ENCODE measurements at regions not wholly inside any gene's neighbourhood (a gene's known extent, or its start where the extent isn't known, plus 50 kb on each side); places are given as distances from the start of the nearest gene placed in this dataset.

- no peak for DNase-seq (ENCODE audit: low read depth in 2 of 2)
These were observed 84.6 kb downstream of the MYEOV start for GRCh38 chr11:69378303-69379141.

- no peak for DNase-seq (ENCODE audit: low read depth in 2 of 2)
These were observed 86.5 kb downstream of the MYEOV start for GRCh38 chr11:69380451-69380901.

- no peak for DNase-seq (ENCODE audit: low read depth in 2 of 2)
These were observed 87.1 kb downstream of the MYEOV start for GRCh38 chr11:69380921-69381581.

- no peak for DNase-seq (ENCODE audit: low read depth in 2 of 2)
These were observed 87.8 kb downstream of the MYEOV start for GRCh38 chr11:69381681-69382130.

- DNase-seq (ENCODE audit: low read depth in 2 of 2): no peak
These were observed 88.5 kb downstream of the MYEOV start for GRCh38 chr11:69382131-69383128.

GRCh38 chr11:69383372-69384250 is 89.7 kb downstream of the MYEOV start:
- DNase-seq (ENCODE audit: low read depth in 2 of 2): no peak

- no peak for DNase-seq (ENCODE audit: low read depth in 2 of 2)
These were observed 90.5 kb downstream of the MYEOV start for GRCh38 chr11:69384251-69385143.

- DNase-seq (ENCODE audit: low read depth in 2 of 2): no peak
These were observed 91.3 kb downstream of the MYEOV start for GRCh38 chr11:69385144-69385820.

- DNase-seq (ENCODE audit: low read depth in 2 of 2): no peak
These were observed 92.0 kb downstream of the MYEOV start for GRCh38 chr11:69385832-69386427.

- DNase-seq (ENCODE audit: low read depth in 2 of 2): no peak
These were observed 92.8 kb downstream of the MYEOV start for GRCh38 chr11:69386594-69387408.

- DNase-seq (ENCODE audit: low read depth in 2 of 2): no peak
These were observed 93.5 kb downstream of the MYEOV start for GRCh38 chr11:69387409-69387885.

GRCh38 chr11:69388210-69388609 is 93.3 kb upstream of the LINC01488 start:
- DNase-seq (ENCODE audit: low read depth in 2 of 2): no peak

- DNase-seq (ENCODE audit: low read depth in 2 of 2): no peak
These were observed 92.8 kb upstream of the LINC01488 start for GRCh38 chr11:69388661-69389060.

GRCh38 chr11:69390561-69390960 is 90.9 kb upstream of the LINC01488 start:
- no peak for DNase-seq (ENCODE audit: low read depth in 2 of 2)

GRCh38 chr11:69391192-69392103 is 90.0 kb upstream of the LINC01488 start:
- DNase-seq (ENCODE audit: low read depth in 2 of 2): no peak

GRCh38 chr11:69392104-69392653 is 89.3 kb upstream of the LINC01488 start:
- no peak for DNase-seq (ENCODE audit: low read depth in 2 of 2)

All from stimulated activated CD8-positive, alpha-beta memory T cell treated with anti-CD3 and anti-CD28 coated beads, Interleukin-7, amount 100 ng/mL, for 4 hours (primary cell).